GM21447 (cell line): ENCODE measurements at regions not wholly inside any gene's neighbourhood (a gene's known extent, or its start where the extent isn't known, plus 50 kb on each side); places are given as distances from the start of the nearest gene placed in this dataset.

Experiments
- ATAC-seq: cut with Tn5 transposase; IDR thresholded peaks from one replicate; pipeline ENCODE4 v1.9.1; 2021; ENCODE audit not compliant: unreplicated experiment

GRCh38 chr3:83729576-83729975, 1229.2 kb upstream of the CADM2 start:
- no peak for ATAC-seq

GRCh38 chr3:83734656-83735055, 1224.1 kb upstream of the CADM2 start:
- ATAC-seq: no peak

- no peak for ATAC-seq
Observed at GRCh38 chr3:83738202-83738601, 1220.6 kb upstream of the CADM2 start.

- ATAC-seq: no peak
Observed at GRCh38 chr3:83740504-83740903, 1218.3 kb upstream of the CADM2 start.

GRCh38 chr3:83765956-83766355, 1192.8 kb upstream of the CADM2 start:
- ATAC-seq: no peak

- ATAC-seq: no peak
Observed at GRCh38 chr3:83769791-83770663, 1188.8 kb upstream of the CADM2 start.

GRCh38 chr3:83770664-83771402, 1188.0 kb upstream of the CADM2 start:
- no peak for ATAC-seq

GRCh38 chr3:83802801-83803200, 1156.0 kb upstream of the CADM2 start:
- ATAC-seq: no peak

- no peak for ATAC-seq
Observed at GRCh38 chr3:83807511-83807910, 1151.3 kb upstream of the CADM2 start.

- no peak for ATAC-seq
Observed at GRCh38 chr3:83813176-83813575, 1145.6 kb upstream of the CADM2 start.

- ATAC-seq: no peak
Observed at GRCh38 chr3:83816653-83817052, 1142.1 kb upstream of the CADM2 start.

- no peak for ATAC-seq
Observed at GRCh38 chr3:83821506-83821905, 1137.3 kb upstream of the CADM2 start.

- ATAC-seq: no peak
Observed at GRCh38 chr3:83823095-83823494, 1135.7 kb upstream of the CADM2 start.

GRCh38 chr3:83835040-83835439, 1123.7 kb upstream of the CADM2 start:
- ATAC-seq: no peak

GRCh38 chr3:83842511-83842910, 1116.3 kb upstream of the CADM2 start:
- ATAC-seq: no peak

GRCh38 chr3:83843716-83844115, 1115.1 kb upstream of the CADM2 start:
- ATAC-seq: no peak

- ATAC-seq: no peak
Observed at GRCh38 chr3:83849106-83849730, 1109.6 kb upstream of the CADM2 start.

- ATAC-seq: no peak
Observed at GRCh38 chr3:83863380-83863779, 1095.4 kb upstream of the CADM2 start.

- ATAC-seq: no peak
Observed at GRCh38 chr3:83868909-83869567, 1089.8 kb upstream of the CADM2 start.

- no peak for ATAC-seq
Observed at GRCh38 chr3:83873550-83873949, 1085.2 kb upstream of the CADM2 start.

GRCh38 chr3:83877910-83878309, 1080.9 kb upstream of the CADM2 start:
- no peak for ATAC-seq
